Vagina (tissue), 2 donors: ENCODE measurements at regions not wholly inside any gene's neighbourhood (a gene's known extent, or its start where the extent isn't known, plus 50 kb on each side); places are given as distances from the start of the nearest gene placed in this dataset.

Source experiments
- CTCF ChIP-seq, 3 experiments: fragments of 450-650 bp in 2 of 3; fragments of 200-600 bp in 1 of 3; sonication (generic) in 1 of 3; IDR thresholded peaks; one replicate each; pipeline ENCODE4 v1.5.1; 2017 to 2019; ENCODE audit warnings: antibody characterized with exemption in 3 of 3, mild to moderate bottlenecking in 2 of 3, moderate library complexity in 2 of 3
- POLR2A ChIP-seq, 2 donors: fragments of 450-650 bp; IDR thresholded peaks; one replicate each; pipeline ENCODE4 v1.6.1; 2017; ENCODE audit warnings: antibody characterized with exemption in 2 of 2, mild to moderate bottlenecking in 2 of 2, moderate library complexity in 2 of 2
- POLR2AphosphoS5 ChIP-seq, 2 donors: sonication (generic); formaldehyde crosslinking; IDR thresholded peaks; one replicate each; pipeline ENCODE4 v1.9.0; 2017; ENCODE audit warnings: antibody characterized with exemption in 2 of 2, mild to moderate bottlenecking in 2 of 2, low read depth in 1 of 2; ENCODE audit not compliant: insufficient read depth in 1 of 2

- TF ChIP-seq CTCF (IDR thresholded peaks at IDR 0.05) (no peak), POLR2AphosphoS5 (IDR thresholded peaks at IDR 0.05; ENCODE audit: insufficient read depth in 1 of 2, low read depth in 1 of 2) (no peak), POLR2A (IDR thresholded peaks at IDR 0.05) (no peak)
Observed at GRCh38 chr2:79375817-79376216, 137.0 kb upstream of the CTNNA2 start.
